Thymus (tissue), 11 donors: ENCODE measurements at regions not wholly inside any gene's neighbourhood (a gene's known extent, or its start where the extent isn't known, plus 50 kb on each side); places are given as distances from the start of the nearest gene placed in this dataset.
A peak's percentile ranks its signal among the peaks of the same experiment; 100 is the strongest.

ENCODE experiments used
- DNase-seq, 9 donors: peaks; one replicate each; pipeline ENCODE4 v3.0.0-alpha.2; 2013; ENCODE audit warnings: low spot score in 9 of 9, low read depth in 6 of 9, missing footprints in 1 of 9
- H3K27ac ChIP-seq, 2 donors: one replicate each; pipeline ENCODE4 v1.5.1; 2013; ENCODE audit warnings: control low read depth in 1 of 2, low read depth in 1 of 2, low read length in 1 of 2, mild to moderate bottlenecking in 1 of 2, moderate library complexity in 1 of 2
- H3K27me3 ChIP-seq, 2 donors: one replicate each; pipeline ENCODE4 v1.5.1; 2013; ENCODE audit warnings: low read length in 1 of 2; ENCODE audit not compliant: control insufficient read depth in 2 of 2, insufficient read depth in 1 of 2
- H3K36me3 ChIP-seq, 2 donors: one replicate each; pipeline ENCODE4 v1.5.1; 2013; ENCODE audit warnings: low read length in 1 of 2, mild to moderate bottlenecking in 1 of 2, moderate library complexity in 1 of 2; ENCODE audit not compliant: control insufficient read depth in 2 of 2, insufficient read depth in 2 of 2
- H3K4me1 ChIP-seq, 2 donors: one replicate each; pipeline ENCODE4 v1.5.1; 2013; ENCODE audit warnings: low read length in 2 of 2; ENCODE audit not compliant: control insufficient read depth in 2 of 2, insufficient read depth in 2 of 2
- H3K4me3 ChIP-seq, 2 donors: one replicate each; pipeline ENCODE4 v1.5.1; 2013; ENCODE audit warnings: low read length in 2 of 2, control low read depth in 1 of 2, mild to moderate bottlenecking in 1 of 2
- H3K9me3 ChIP-seq, 2 donors: one replicate each; pipeline ENCODE4 v1.5.1; 2013; ENCODE audit warnings: low read length in 1 of 2, mild to moderate bottlenecking in 1 of 2; ENCODE audit not compliant: control insufficient read depth in 2 of 2, insufficient read depth in 1 of 2
- WGBS: extraction: QIAGEN DNeasy Blood & Tissue Kit; methylation state at CpG from one replicate; pipeline ENCODE4 v1.1.7; 2013; 5-methylcytosine and 5-hydroxymethylcytosine counted together
- donor health status: healthy.

- 87% methylated on average over 6 of the region's 6 CpGs for WGBS
- H3K4me3 ChIP-seq, result no peak overlapping the region
- no peak for DNase-seq
- H3K4me1 ChIP-seq, result peaks cover 0 to 3% of the 10 kb centered on the region in 2 donors
- H3K27ac ChIP-seq, result no peak overlapping the region
- no peaks in the 10 kb centered on the region for H3K27me3 ChIP-seq
- H3K9me3 ChIP-seq, result no peaks in the 10 kb centered on the region
- H3K36me3 ChIP-seq, result no peaks in the 10 kb centered on the region
These were observed 125.9 kb downstream of the TTC32 start for GRCh38 chr2:19775838-19776237.

GRCh38 chr2:19775315-19775714, 126.5 kb downstream of the TTC32 start:
- Histone ChIP-seq H3K27me3 (no peaks in the 10 kb centered on the region), H3K4me1 (peaks cover 0 to 3% of the 10 kb centered on the region in 2 donors), H3K27ac (peak overlapping the region in 1 of 2 donors; percentile 26), H3K4me3 (no peak overlapping the region), H3K9me3 (no peaks in the 10 kb centered on the region), H3K36me3 (no peaks in the 10 kb centered on the region)
- DNase-seq, result no peak
- 85% methylated on average over 5 of the region's 5 CpGs for WGBS

GRCh38 chr2:19774805-19775176, 127.0 kb downstream of the TTC32 start:
- H3K4me1 ChIP-seq, result peaks cover 0 to 3% of the 10 kb centered on the region in 2 donors
- no peak for DNase-seq
- H3K36me3 ChIP-seq, result no peaks in the 10 kb centered on the region
- WGBS, result 81% methylated on average over 3 of the region's 3 CpGs
- H3K27ac ChIP-seq, result no peak overlapping the region
- no peaks in the 10 kb centered on the region for H3K27me3 ChIP-seq
- no peak overlapping the region for H3K4me3 ChIP-seq
- no peaks in the 10 kb centered on the region for H3K9me3 ChIP-seq

GRCh38 chr2:19772981-19773380, 128.8 kb downstream of the TTC32 start:
- no peak overlapping the region for H3K27ac ChIP-seq
- no peaks in the 10 kb centered on the region for H3K9me3 ChIP-seq
- no peak overlapping the region for H3K4me3 ChIP-seq
- WGBS, result 93% methylated on average over 4 of the region's 4 CpGs
- peaks cover 0 to 3% of the 10 kb centered on the region in 2 donors for H3K4me1 ChIP-seq
- H3K27me3 ChIP-seq, result no peaks in the 10 kb centered on the region
- H3K36me3 ChIP-seq, result no peaks in the 10 kb centered on the region
- no peak for DNase-seq

GRCh38 chr2:19769513-19769912, 132.3 kb downstream of the TTC32 start:
- no peaks in the 10 kb centered on the region for H3K9me3 ChIP-seq
- no peaks in the 10 kb centered on the region for H3K27me3 ChIP-seq
- no peaks in the 10 kb centered on the region for H3K36me3 ChIP-seq
- DNase-seq, result no peak
- no peak overlapping the region for H3K27ac ChIP-seq
- H3K4me3 ChIP-seq, result no peak overlapping the region
- peaks cover 0 to 3% of the 10 kb centered on the region in 2 donors for H3K4me1 ChIP-seq

GRCh38 chr2:19767899-19768298, 133.9 kb downstream of the TTC32 start:
- H3K4me3 ChIP-seq, result no peak overlapping the region
- H3K27ac ChIP-seq, result no peak overlapping the region
- no peaks in the 10 kb centered on the region for H3K4me1 ChIP-seq
- H3K36me3 ChIP-seq, result no peaks in the 10 kb centered on the region
- WGBS, result 93% methylated on average over 1 of the region's 1 CpG
- H3K27me3 ChIP-seq, result no peaks in the 10 kb centered on the region
- H3K9me3 ChIP-seq, result no peaks in the 10 kb centered on the region
- no peak for DNase-seq

GRCh38 chr2:19764998-19765397, 136.8 kb downstream of the TTC32 start:
- H3K27me3 ChIP-seq, result no peaks in the 10 kb centered on the region
- H3K36me3 ChIP-seq, result no peaks in the 10 kb centered on the region
- H3K27ac ChIP-seq, result no peak overlapping the region
- no peaks in the 10 kb centered on the region for H3K9me3 ChIP-seq
- no peaks in the 10 kb centered on the region for H3K4me1 ChIP-seq
- WGBS, result 94% methylated on average over 6 of the region's 6 CpGs
- no peak overlapping the region for H3K4me3 ChIP-seq
- DNase-seq, result no peak

- Histone ChIP-seq H3K27ac (no peak overlapping the region), H3K9me3 (no peaks in the 10 kb centered on the region), H3K36me3 (no peaks in the 10 kb centered on the region), H3K27me3 (no peaks in the 10 kb centered on the region), H3K4me3 (no peak overlapping the region), H3K4me1 (no peaks in the 10 kb centered on the region)
- DNase-seq, result no peak
These were observed 138.1 kb downstream of the TTC32 start for GRCh38 chr2:19763731-19764130.

- 60% methylated on average over 1 of the region's 1 CpG for WGBS
- Histone ChIP-seq H3K27me3 (no peaks in the 10 kb centered on the region), H3K9me3 (no peaks in the 10 kb centered on the region), H3K4me3 (no peak overlapping the region), H3K27ac (no peak overlapping the region), H3K4me1 (no peaks in the 10 kb centered on the region), H3K36me3 (no peaks in the 10 kb centered on the region)
- no peak for DNase-seq
These were observed 138.7 kb downstream of the TTC32 start for GRCh38 chr2:19762959-19763605.

GRCh38 chr2:19762142-19762541, 139.6 kb downstream of the TTC32 start:
- no peak for DNase-seq
- Histone ChIP-seq H3K9me3 (no peaks in the 10 kb centered on the region), H3K4me1 (peaks cover 0 to 2% of the 10 kb centered on the region in 2 donors), H3K4me3 (no peak overlapping the region), H3K27me3 (no peaks in the 10 kb centered on the region), H3K36me3 (no peaks in the 10 kb centered on the region), H3K27ac (no peak overlapping the region)
- 98% methylated on average over 1 of the region's 1 CpG for whole genome bisulfite sequencing
